Astrocyte of the hippocampus (primary cell): ENCODE measurements at regions not wholly inside any gene's neighbourhood (a gene's known extent, or its start where the extent isn't known, plus 50 kb on each side); places are given as distances from the start of the nearest gene placed in this dataset.
"Not testable (repeated sequence)": the region's sequence is repeated elsewhere in the genome, so short reads cannot be mapped to it uniquely, and the experiment has no call there.

Experiments used
- DNase-seq: peaks from one replicate; pipeline ENCODE4 v3.0.0; 2011; ENCODE audit warnings: low read depth, low spot score

DNA sequence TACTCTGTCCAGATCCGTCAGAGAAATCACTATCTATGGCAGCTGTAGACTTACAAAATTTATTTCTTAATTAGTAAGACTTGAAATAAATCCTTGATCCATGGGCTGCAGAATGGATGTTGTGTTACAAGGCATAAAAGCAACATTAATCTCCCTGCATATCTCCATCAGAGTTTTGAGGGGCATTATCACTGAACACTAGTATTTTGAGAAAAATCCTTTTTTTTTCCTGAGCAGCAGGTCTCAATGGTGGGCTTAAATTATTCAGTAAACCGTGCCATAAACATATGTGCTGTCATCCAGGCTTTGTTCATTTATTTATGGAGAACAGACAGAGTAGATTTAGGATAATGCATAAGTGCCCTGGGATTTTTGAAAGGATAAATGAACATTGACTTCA, 457.9 kb upstream of the CTSO start:
- DNase-seq = no peak

DNA sequence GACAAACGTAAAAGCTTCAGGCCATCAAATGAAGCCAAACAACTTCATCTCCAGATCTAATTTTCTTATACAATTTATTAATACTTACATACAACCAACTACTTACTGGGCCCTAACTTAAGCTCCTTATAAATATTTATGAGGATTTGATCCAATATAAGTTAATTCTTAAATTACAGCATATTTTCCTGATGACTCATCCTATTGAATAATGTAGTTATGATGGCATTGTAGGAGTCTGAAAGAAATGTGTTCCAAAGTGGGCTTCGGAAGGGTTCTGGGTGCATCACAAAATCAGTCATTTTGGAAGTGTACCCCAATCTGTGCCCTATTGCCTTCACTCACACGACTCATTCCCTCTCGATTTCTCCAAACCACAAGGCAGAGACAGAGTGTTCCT, 455.1 kb upstream of the CTSO start:
- DNase-seq = peak; percentile 11

DNA sequence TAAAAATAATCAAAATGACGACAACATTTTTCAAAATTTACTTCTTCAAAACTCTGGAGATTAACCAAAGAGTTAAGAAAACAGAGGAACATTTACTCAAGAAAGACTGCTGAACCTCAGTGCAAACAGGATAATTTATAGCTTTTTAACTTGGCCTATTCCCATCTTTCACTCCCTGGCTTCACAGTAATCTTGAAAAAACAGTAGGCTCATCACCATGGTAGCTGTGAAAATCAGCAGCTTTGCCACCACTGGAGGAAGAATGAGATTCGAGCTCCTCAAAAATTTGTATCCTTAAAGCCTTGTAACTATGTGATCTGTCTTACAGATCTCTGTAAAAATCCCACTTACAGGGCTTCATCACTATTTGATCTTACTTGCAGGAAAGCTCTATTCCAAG, 447.7 kb upstream of the CTSO start:
- DNase-seq = no peak

DNA sequence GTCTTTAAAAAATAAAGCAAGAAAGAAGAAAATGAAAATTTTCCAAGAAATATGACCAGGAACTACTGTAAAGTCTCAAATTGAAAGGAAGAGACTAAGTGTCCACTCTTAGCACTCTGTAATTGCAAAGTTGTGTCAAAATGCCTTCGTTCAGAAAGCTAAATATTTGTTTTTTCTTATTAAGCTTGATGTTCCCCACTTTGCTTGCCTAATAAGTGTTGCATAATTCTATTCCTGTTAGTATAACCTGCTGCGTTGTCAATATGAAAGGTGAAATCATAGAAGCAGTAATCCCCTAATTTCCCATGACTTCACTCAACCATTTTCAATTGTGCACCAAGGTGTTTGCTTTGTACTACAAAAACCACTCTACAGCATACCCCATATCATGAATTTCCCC, 442.9 kb upstream of the CTSO start:
- DNase-seq = no peak

DNA sequence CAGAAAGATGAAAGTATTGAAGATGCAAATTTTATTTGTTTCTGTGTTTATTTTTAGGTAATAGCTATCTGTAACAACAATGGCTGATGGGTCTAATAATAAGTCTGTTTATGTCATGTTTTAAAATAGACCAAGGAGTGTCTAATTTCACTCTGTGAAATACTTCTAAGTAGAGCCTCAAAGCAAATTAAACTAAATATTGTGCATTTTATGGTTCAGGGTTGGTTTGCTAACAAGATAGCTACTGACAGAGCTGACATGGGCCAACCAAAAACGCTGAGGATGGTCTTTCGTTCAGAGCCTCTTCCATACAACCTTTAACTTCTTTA, 437.6 kb upstream of the CTSO start:
- DNase-seq = no peak

DNA sequence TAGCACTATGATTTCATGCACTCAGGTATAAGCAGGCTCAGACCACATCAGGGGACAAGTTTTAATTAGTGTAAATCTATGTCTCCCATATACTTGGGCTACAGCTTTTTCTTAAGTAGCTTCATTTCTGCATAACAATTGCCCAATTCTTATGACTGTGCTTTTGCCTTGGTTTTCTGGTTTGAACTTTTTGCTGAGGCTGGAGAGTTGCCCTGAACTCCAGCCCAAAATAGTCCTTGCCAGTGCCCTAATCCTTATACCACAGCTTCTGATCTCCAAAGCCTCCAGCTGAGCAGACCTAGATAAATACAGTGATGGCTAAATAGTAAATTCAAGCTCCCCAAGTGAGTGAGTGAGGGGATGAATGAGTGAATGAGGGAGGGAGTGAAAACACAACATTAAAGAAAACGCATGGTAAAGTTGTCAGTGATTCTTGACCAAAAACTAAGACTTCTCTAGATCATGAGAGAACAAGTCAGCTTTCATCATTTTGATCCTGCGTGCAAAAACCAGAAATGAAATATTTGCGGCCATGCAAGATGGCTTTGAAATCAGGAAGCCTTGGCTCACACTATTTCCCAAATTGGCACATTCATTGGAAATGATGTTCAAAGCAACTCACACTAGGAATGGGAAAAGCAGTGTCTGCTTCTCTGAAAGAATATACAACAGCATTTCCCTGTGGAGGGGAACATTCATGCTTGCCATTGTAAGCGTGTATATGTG, 437.1 kb upstream of the CTSO start:
- DNase-seq = peak; percentile 70

DNA sequence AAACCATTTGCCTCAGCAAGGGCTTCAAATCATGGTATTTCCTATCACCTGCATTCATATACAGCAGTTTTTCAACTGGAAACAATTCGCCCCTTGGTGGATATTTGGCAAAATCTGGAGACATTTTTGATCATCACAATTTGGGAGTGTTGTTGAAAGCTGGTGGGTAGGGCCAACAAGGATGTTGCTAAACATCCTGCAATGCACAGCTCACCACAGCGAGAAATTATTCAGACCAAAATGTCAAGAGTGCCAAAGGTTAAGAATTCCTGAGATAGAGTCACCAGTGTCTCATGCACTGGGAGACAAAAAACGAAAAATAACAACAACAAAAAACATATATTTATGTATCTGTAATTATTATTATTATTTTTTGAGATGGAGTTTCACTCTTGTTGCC, 435.2 kb upstream of the CTSO start:
- DNase-seq = no peak

DNA sequence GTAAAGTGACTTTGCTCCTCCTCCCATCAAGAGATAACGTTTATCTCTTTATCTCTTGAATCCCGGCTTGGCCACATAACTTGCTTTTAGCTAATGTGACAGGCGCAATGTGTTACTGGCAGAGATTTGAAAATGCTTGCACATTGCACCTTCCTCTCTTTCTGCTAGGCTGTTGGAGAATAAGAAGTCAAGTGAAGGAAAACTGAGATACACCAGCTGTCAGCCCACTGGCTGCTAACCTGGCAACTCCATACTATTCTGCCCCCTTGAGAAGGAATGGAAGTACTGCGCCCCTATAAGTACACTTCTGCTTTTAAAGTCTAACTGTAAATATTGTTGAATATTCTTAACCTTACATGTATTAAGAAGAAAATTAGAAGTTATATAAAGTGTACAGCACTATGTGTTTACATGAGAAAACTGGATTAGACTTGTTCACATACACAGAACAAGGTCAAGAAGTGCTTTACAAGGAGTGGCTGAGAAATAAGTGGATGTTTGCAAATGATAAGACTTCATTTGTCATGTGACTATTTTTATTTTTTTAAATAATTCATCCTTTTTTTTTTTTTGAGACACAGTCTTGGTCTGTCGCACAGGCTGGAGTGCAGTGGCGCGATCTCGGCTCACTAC, 424.5 kb upstream of the CTSO start:
- DNase-seq = no peak

DNA sequence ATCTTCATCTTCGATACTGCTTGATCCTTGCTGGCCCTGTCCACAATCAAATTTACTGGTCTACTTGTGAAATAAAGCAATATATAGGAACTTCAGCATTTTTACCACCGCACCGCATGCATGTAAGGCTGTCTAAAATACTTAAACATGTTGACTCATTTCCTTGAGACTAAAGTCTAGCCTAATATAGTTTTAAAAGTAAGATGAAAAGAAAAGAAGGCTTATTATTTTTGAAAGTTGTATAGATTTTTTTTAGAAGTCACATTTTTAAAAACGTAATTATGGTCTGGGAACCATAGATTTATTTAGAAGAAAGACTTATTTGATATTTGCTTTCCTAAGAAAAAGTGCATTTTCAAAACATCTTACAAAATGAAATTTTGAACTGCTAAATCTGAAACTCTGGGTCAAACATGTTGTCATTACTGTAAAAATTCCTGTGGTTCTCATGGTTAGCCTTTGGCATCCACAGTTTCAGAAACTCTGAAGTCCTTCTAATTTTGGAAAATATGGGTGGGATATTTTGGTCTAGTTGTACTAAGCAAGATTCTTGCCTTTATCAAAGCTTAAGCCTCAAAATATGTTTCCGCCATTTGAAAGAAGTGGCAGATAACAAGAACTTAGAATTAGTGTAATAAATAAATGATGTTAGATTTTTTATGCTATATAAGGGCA, 423.5 kb upstream of the CTSO start:
- peak; percentile 75 for DNase-seq

DNA sequence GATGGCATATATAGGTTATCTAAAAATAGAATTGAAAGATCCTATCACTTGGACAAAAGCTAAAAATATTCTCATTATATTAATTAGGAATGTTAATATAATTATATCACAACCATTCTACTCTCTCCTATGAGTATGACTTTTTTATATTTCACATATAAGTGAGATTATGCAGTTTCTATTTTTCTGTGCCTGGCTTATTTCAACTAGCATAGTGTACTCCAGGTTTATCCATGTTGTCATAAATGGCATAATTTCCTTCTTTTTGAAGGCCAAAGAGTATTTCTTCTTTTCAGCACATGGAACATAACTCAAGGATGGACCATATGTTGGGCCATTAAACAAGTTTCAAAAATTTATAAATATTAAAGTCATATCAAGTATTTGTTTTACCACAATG, 421.2 kb upstream of the CTSO start:
- no peak for DNase-seq

DNA sequence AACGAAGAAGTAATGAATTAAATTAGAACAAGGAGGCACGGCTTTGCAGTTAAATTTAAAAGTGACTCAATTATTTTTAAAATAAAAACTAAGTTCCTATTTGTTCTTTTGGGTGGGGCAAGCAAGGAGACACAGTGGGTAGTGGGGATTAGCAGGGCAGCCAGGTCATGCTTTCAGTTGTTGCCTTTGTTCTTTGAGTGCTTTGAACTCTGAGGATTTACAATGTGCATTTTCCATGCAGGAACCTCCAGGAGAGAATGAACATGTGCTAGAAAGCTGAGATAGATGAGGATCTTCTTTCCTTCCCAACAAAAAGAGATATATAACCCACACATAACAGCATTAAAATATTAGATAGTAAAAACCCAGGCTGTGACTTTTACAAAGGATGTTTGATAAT, 420.4 kb upstream of the CTSO start:
- DNase-seq = no peak

DNA sequence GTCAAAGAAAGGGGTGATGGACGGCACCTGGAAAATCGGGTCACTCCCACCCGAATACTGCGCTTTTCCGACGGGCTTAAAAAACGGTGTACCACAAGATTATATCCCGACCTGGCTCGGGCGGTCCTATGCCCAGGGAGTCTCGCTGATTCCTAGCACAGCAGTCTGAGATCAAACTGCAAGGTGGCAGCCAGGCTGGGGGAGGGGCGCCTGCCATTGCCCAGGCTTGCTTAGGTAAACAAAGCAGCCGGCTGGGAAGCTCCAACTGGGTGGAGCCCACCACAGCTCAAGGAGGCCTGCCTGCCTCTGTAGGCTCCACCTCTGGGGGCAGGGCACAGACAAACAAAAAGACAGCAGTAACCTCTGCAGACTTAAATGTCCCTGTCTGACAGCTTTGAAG, 413.8 kb upstream of the CTSO start:
- DNase-seq = not testable (repeated sequence)

DNA sequence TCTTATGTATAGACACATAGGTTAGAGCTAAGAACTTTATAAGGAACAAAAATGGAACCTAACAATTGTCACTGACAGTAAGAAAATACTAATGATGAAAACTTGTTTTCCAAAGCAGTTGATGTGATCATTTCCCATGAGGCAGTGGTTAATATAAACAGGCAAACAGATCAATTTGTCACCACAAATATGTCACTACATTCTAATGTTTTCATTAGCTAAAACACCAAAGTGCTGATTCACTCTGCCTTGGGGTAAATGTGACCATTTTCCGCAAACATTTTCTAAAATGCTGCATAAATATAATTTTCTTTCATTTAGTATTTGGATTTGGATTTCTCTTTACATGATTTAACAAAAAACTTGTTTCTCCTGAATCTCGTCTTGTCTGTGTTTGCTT, 408.9 kb upstream of the CTSO start:
- DNase-seq = peak; percentile 59

DNA sequence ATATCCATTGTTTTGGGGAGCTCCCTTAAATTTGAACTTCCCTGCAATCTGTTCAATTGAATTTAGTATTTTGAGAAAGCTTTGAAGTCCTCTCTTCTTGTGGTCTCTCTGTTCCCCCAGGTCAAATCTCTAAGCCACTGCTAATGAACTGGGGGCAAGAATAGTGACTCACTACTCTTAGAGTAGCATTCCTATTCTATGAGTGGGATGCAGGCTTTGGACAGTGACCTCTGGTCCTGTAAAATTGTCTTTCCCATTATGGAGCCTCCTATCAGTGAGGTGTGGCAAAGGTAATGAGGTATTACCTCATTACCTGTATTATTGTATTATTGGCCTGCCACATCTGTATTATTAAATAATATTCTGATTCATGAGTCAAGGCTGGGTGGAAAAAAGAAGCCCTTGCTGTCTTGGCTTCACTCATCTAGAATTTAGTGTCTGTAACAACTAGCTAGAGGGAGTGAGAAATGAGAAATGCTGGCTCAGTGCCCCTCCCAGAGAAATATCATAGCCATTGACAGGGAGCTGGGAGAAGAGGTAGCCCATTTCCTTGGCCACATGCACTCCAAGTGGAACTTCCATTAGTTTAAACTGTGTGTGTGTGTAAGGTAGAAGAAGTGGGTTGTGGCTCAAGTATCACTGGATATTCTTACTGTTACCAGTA, 393.9 kb upstream of the CTSO start:
- peak; percentile 49 for DNase-seq

DNA sequence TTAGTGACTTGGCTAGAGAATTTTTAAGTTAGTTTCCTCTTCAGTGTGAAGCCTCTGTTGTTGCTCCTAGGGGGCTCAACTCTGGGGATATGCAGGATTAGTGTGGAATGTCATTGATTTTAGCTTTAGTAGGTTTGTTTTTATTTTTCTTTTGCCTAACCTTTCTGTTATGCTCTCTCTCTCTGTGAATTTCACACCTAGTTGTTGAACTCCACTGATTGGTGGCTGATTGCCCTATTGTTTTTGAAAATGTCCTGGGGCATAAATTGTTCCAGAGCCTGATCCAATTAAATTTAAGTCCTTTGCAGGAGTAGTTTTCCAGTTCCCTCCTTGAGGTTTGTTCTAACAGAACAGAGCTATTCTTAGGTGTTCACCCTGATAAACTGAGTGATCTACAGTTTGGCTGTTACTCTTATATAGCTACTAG, 393.3 kb upstream of the CTSO start:
- peak; percentile 6 for DNase-seq

DNA sequence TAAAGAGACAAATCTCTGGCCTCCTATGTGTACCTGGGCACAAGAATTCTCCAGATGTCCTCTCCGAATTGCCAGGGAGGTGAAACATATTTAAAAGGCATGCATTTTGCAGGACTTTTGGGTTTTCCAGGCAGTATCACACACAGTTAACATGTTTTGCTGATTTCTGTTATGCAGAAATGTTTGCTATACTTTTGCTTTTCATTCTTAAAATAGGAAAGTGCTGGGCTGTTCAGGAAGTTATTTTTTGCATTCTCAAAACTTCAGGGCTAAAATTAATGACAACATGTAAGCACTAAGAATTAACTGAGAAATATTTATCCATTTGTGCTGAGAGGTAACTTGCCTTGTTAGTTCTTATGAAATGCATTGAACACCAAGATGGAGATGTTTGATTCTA, 390.7 kb upstream of the CTSO start:
- no peak for DNase-seq

DNA sequence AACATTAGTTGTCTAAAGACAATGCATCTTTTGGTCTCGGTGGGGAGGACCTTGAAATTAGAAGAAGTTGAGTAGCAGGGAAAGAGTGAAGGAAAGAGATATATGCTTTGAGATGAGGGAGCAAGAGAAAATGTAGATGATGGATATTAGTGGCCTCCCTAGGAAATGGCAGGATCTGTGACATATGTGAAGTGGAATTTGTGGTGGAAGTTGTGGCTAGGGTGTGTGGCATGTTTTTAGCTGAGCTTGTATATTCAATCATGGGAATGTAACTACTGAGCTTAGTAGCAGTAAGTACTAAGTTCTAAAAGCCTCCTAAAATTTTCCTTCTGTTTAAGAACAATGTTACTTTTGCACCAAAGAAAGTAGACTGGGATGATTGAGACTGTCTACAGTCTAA, 382.8 kb upstream of the CTSO start:
- DNase-seq = peak; percentile 15

DNA sequence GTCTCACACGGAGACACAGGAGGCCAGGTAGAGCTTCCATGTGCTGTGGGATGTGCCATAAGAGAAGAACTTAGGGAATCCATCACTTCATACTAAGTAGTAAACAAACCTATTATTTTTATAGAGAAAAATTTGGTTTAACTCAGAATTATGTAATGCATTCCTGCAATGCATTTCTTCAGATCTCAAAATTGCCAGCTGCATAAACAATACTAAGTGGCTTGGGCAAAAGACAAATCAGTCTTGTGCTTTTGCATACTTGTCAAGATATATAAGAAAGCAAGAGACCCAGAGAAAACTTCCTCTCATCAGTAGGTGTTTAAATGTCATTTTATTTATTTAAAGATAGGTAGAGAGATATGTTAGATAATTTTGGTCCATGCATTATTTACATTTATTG, 382.1 kb upstream of the CTSO start:
- no peak for DNase-seq

DNA sequence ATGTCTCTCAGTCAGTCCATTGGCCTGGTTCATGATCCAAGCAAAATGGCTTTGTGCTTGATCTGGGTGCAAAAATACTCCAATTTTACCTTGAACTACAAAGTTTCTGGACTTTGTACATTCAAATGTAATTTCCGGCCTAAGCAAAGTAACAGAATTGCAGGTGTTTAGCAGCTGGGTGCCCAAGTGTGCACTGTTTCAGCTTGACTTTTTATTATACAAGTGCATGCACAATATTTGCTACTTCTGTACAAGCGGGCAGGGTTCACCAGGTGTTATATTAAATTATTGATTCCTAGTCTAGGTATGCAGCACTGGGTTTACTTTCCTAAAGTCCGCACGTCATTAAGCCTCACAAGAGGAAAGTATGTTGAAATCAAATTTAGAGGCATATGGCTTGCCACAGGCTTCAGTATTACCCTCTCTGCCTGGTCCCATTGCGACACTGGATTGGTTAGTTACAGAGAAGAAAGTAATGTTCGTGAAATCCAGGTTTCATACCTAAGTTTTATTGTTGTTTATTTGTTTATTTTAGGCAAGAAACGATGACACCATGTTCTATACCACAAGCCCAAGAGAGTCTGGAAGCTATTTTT, 376.9 kb upstream of the CTSO start:
- DNase-seq = no peak

DNA sequence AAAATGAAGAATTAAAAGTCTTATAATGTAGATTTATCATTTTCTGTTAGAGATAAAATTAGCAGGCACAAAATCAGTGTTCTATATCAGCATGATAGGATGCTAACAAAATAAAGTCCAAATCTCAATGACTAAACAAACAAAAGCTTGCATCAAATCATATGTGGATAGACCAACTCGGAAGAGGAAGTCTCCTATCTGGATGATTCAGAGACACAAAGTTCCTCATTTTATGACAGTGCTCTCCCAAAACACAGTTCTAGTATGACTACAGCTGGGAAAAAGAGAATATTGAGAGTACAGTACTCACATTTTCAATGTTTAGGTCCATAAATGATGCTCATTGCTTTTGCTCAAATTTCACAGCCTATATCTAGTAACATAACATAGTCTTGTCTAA, 376.1 kb upstream of the CTSO start:
- no peak for DNase-seq

DNA sequence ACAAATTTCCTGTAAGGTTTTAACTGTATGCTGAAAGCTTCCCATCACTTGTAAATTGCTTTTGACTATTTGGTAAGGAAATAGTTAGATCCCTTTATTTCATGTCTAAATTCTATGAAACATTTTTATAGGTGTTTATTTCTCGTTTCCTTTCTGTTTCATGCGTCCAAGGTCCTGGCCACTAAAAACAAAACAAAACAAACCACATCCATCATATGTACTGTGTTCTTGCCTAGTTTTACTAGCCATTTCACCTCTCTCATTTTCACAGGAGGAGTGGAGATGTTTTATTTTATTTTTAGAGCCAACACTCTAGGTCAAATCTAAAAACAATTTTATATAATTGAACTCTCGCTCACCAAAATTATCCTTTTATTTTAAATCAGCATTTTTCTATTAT, 375.2 kb upstream of the CTSO start:
- no peak for DNase-seq

DNA sequence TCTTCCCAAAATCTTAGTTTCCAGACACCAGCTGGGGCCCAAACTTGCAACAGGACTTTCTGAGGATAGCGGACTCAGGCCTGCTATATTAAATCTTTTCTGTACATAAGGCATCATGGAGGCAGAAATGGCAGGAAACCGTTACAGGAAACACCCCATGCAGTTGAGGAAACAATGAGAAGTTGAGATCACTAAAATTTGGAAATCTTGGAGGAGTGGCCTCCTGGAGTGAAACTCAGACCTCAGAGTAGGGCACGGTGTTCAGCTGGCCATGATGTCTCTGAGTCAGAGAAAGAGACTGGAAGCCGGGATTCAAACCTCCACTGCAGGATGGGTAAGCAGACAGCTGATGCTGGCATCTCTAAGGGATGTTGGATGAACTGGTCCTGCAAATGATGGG, 372.6 kb upstream of the CTSO start:
- DNase-seq = no peak
